HG03565 (cell line): ENCODE measurements at regions not wholly inside any gene's neighbourhood (a gene's known extent, or its start where the extent isn't known, plus 50 kb on each side); places are given as distances from the start of the nearest gene placed in this dataset.
"Not testable (repeated sequence)": the region's sequence is repeated elsewhere in the genome, so short reads cannot be mapped to it uniquely, and the experiment has no call there.

Experiments used
- ATAC-seq: cut with Tn5 transposase; IDR thresholded peaks from one replicate; pipeline ENCODE4 v1.9.1; 2021; ENCODE audit warnings: mild to moderate bottlenecking, moderate library complexity; ENCODE audit not compliant: unreplicated experiment

DNA sequence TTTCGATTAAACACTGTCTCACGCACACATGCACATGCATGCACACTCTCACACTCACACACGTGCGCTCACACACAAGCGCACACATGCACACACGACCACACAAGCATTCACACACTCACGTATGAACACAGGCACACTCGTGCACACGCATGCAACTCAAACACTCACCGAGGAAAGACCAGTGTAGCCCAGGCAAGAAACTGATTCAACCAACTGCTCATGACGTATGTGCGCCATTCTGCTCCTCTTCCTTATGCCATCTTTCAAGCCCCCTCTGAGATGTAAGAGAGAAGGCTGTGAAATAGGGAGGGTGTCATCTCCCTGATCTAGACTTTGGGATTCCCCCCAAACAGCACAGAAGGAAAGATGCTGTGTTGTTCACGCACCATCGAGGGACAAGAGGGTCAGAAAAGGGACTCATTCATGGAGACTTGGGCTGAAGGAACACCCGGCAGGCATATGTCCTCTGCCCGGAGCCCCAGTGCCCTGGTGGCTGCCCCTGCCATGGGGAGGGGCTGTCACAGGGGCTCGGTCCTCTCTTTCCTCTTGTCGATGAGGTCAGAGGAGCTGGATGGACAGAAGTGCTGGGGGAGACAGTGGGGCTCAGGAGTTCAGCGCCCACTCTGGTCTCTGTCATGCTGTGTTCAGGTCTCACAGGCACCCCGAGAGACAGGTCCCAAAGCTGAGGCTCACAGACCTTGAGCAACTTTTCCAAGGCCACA lies 130.1 kb upstream of the SHH start:
- no peak for ATAC-seq

DNA sequence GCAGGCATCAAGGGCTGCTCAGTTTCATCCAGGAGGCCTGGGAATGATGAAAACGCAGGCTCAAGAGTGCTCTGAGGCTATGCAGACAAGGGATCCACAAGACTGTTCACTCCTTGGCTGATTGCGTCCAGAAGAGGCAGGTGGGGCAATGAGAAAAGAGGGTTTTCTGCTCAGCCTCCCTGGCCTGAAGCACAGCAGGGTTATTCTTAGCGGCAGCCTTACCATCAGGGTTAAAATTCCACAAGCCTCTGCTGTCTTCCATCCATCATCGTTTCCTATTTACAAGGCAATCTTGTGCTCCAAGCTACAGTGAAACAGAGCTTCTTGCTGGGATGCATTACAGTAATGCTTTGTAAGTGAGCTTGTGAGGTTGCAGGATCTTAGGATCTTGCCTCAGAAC lies 129.4 kb upstream of the SHH start:
- no peak for ATAC-seq

DNA sequence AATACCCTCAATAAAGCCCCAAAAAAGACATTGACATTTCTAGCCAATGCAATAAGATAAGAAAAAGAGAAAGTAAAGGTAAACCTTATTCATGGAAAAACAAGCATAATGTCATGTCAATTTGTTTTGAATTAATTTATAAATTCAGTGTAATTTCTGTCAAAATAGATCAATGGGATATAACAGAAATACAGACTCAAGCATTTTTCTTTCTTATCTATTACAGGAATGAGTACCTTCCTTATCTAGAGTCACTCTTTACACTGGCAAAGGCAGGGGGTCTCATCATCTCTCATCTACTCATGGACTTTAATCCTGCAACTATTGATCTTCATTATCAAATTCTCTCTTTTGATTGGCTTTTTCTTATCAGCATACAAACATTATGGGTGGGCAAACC lies 127.1 kb upstream of the SHH start:
- ATAC-seq = no peak

DNA sequence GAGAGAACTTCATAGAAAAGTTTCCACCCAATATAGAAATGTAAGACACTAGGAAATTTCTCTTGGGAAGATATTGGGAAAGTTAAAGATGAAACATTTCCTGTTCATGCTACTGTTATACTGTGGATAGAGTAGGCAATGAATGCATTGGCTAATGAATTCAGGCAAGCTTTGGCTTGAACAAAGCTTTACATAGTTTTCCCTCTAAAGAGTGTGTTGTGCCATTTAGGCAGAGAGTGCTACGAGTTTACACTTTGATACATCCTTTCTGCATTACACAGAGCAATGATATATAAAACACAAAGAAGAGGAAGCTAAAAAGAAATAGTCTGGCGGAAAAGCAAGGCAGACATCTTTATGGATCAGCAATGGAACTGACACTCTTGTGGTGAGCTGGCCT lies 125.9 kb upstream of the SHH start:
- no peak for ATAC-seq

DNA sequence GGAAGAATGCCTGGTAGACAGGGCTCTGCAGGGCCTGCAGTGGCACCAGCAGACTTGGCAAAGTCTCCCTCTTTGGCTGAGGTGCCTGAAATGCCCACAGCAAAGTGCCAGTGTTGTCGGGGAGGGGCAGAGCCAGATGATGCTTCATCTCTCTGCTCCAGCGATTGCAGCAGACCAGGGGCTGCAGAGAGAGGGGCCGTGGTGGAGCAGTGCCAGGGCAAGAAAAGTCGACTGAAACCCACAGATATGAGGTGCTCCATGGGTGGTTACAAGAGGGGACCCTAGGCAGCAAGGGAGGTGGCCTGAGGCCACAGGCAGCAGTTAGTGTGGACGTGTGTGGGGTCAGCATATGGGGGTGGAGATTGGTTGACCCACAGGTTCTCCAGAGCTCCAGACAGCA lies 123.5 kb upstream of the SHH start:
- no peak for ATAC-seq

DNA sequence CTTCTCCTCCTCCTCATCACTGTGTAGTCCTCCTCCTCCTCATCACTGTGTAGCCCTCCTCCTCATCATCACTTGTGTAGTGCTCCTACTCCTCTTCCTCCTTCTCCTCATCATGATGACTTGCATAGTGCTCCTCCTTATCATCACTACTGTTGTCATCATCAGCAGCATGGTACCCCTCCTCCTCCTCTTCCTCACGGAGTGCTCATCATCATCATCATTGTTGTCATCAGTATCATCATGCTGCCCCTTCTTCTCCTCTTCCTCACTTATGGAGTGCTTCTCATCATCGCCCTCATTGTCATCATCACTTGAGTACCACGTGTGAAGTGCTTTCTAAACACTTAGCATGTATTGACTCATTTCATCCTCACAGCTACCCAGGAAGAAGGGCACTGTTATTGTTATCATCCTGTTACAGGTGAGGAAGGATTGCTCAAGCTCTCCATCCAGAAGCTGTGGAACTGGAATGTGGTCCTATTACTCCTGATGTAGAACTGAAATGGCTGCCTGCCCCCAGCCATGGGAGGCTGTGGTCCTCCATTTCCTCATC lies 122.8 kb upstream of the SHH start:
- no peak for ATAC-seq

DNA sequence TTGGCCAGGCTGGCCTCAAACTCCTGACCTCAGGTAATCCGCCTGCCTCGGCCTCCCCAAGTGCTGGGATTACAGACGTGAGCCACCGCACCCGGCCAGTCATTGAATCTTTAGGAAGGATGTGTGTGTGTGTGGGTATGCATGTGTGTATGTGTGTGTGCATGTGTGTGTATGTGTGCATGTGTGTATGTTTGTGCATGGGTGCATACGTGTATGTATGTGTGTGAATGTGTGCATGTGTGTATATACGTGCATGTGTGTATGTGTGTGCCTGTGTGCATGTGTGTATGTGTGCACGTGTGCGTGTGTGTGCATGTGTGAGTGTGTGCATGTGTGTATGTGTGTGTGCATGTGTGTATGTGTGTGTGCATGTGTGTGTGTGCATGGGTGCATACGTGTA lies 120.1 kb upstream of the SHH start:
- not testable (repeated sequence) for ATAC-seq

DNA sequence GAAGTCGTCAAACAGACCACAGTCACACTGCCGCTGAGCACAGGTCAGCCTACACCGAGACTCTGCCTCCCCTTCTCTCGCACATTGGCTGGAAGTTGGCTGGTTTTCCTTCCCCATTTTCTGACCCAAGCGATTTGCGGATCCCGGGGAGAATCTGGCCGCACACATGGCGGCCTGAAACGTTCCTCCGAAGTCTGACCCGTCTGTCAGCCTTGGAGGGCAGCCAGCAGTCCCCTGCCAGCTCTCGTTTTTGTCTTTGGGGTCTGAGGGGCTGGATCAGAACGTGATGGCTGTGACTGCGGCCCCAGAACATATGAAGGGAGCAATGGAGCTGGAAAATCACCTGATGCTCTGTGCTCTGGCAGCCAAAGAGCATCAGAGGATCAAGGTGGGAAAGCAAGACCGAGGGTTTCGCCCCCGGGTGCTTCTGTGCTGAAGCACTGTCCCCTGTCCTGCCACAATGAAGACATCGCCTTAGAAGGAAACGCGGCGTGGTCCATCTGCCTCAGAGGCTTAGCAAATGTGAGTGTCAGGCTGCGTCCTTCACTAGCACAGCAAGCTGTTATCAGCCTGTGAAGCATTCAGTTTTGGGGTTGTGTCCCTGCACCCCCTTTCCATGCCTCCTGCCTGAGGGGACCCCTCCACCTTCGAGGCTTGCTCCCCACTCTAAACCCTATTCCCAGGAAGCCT lies 119.3 kb upstream of the SHH start:
- ATAC-seq = no peak

DNA sequence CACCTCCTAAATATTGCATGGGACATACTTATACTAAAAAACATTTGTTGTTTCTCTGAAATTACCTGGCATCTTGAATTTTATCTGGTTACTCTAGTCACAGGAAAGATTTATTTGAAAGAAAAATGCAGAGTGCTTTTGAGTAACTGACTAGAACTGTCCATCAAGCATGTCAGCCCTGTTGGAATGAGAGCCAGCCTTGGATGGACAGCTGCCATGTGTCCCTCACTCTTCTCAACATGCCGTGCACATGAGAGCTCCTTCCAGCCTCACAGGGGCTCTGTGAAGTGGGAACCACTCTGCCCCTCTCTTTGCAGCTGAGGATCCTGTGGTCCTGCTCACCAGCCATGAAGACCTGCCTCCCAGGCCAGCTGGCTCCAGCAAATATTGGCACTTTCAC lies 118.3 kb upstream of the SHH start:
- ATAC-seq = no peak

DNA sequence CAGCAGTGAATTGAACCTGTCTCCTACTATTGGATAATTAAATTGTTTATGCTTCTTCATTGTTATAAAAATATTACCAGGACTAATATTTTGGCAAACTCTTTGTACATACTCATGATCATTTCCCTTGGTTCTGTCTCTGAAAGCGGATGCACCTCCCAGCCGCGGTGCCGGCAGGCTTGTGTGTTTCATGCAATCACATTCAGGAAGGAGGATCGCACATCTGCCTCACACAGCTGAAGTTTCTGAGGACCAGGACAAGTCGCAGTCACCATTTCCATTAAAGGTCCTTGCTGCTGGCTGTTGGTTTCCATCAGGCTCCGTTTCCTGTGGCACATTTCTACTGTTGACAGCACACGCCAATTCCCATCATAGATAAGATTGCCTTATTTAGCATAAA lies 117.8 kb upstream of the SHH start:
- no peak for ATAC-seq

DNA sequence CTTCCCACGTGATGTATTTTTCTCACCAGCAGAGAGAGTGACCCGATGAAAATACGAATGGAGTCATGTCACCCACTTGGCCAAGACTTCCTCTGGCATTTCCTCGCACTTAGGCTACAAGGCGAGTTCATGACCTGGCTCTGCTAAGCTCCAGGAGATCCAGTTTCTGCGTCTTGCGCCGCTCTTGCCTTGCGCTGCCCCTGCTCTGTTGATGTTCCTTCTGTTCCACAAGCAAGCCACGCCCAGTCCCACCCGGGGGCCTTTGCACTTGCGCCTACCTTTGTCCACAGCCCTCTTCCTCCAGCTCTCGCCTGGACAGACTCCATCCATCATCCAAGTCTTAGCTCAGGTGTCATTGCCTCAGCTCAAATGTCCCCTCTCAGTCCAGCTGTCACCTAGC lies 116.3 kb upstream of the SHH start:
- ATAC-seq = no peak

DNA sequence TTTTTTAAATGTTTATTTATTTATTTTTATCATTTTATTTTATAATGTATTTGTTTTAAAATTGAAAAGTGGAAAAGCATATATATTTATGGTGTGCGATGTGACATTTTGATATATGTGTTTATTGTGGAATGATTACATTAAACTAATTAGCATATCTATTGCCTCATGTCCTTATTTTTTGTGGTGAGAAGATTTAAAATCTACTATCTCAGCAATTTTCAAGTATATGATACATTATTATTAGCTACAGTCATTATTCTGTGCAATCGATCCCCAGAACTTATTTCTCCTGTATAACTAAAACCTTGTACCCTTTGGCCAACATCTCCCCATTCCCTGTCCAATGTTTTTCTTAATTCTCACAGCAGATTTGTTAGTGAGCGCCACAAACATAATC lies 115.6 kb upstream of the SHH start:
- no peak for ATAC-seq

DNA sequence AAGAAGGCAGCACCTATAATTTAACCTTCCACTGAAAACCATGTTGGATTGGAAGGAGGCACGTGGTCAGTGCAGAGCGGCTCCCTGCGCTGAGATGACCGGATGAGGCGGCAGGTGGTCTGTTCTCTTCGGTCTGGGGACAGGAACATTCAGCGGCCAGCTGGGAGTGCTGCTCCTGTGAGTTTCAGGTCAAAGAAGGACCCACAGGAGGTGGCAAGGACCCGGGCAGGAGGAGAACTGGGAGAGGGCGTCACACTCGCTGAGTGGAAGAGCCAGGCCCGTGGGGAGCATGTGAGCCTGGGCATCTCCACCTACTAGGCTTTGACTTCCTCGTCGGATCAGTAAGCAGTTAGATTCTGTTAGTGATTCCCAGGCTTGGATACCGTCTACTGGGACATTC lies 113.4 kb upstream of the SHH start:
- no peak for ATAC-seq

DNA sequence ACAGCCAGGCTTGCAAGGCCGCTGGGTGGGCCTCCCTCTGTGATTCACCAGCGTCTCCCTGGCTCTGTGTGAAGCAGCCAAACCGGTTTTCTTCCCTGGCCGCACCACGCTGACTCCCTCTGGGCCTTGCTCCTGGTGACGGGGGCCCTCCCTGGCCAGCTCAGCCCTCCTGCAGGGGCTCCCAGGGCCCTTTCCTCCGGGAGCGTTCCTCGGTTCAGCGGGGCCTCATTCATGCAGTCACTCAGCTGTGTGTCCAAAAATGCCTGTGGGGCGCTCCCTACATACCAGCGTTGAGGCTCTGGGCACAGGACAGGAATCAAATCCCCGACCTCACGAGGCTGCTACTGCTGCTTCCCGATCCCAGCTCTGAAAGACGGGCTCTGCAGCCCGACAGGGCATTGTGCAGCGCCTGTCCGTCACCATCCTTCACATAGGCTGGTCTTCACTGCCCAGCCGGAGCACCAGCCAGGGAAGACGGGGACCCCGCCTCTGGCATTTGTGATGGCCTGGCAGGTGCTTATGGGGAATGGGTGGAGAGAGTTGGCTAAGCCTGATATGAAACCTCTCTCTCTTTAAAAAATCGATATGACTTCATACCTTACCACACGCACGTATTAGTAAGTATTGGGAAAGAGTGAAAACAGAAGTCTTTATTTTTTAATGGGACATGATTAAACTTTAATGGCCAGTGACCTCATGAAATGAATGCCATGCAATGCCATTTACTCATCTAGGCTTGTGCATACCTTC lies 110.0 kb upstream of the SHH start:
- no peak for ATAC-seq

DNA sequence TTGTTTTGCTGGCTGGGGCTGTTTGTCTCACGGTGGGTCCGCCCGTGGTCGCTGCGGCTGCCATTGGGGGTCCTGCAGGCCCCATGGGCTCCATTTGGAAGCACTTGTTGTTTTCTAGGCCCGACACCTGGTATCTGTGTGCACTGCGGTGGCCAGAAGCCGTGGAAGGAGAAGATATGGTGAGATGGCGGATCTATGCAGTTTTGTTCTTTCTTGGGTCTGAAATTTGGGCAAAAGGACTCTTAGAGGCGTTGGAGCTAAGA lies 109.5 kb upstream of the SHH start:
- no peak for ATAC-seq

DNA sequence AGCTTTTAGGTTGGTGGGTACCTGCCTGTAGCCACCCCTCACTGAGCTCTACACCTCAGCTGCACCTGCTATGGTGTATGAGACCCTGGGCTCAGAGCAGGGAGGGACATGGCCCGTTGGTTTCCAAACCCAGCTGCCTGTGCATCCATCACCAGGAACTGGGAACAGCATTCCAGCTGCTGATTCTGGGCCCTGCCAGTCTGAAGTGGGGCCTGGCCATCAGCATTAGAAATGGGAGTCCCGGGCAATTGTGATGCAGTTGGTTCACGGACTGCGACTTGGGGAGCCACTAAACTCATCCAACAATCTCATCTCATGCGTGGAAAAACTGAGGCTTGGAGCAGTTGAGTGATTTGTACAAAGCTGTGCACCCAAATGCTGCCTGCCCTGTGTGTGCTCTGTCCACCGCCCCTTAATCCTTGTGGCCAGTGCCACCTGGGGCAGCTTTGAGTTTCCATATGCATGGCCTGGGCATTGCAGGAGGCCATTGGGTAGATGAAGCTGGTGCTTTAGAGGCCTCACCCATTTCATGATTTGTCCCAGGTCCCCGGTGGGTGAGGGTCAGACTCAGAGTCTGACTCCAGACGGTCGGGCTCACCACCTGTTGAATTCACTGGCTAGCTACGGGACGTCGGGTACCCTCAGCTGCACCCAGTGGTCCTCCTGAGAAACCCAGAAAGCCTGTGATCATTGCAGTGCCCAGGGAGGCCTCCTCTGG lies 109.0 kb upstream of the SHH start:
- ATAC-seq = no peak

DNA sequence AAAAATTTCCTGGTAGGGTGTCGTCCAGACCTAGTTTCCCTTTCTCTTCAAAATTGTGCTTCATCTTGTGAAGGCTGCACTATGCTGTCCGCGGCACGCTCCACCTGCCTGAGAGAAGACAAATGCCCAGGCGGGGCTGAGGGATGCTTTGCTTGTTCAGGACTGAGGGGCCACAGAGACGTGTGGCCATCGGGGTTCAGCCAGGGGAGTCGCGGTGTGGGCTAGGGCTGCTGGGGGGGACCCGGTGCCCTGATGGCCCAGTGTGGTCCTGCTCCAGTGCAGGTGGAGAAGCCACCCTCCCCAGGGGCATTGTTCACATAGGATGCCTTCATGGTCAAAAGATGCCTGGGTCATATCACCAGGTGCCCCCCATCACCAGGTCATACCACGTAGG lies 107.8 kb upstream of the SHH start:
- ATAC-seq = no peak

DNA sequence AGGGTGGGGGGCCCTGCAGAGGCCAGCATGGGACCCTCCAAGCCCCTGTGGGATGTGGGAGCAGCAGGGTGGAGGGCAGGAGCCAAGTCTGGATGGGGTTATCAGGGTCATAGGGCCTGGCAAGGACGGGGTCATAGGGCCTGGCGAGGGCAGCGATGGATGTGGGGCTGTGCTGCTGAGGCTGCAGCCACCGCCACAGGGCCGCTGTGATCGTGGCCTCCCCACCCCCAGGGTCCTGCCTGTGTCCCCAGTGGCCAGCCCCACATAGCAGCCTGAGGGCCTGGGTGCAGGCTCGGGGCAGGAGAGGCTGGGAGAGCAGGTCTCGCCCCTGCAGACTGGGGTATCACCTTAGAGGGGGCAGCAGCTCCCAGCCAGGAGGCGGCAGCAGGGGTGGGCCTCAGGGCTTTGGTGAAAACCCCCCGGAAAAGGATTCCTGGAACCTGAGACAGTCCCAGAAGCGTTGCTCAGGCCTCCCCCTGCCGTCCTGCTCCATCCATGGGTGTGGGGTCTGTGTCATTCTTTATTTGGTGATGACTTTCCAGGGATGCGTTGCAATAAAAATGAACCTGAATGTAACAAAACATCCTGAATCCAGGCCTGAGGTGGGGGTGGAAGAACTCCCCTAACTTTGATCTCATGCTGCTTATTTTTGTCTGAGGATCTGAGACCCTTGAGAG lies 107.3 kb upstream of the SHH start:
- ATAC-seq = no peak

DNA sequence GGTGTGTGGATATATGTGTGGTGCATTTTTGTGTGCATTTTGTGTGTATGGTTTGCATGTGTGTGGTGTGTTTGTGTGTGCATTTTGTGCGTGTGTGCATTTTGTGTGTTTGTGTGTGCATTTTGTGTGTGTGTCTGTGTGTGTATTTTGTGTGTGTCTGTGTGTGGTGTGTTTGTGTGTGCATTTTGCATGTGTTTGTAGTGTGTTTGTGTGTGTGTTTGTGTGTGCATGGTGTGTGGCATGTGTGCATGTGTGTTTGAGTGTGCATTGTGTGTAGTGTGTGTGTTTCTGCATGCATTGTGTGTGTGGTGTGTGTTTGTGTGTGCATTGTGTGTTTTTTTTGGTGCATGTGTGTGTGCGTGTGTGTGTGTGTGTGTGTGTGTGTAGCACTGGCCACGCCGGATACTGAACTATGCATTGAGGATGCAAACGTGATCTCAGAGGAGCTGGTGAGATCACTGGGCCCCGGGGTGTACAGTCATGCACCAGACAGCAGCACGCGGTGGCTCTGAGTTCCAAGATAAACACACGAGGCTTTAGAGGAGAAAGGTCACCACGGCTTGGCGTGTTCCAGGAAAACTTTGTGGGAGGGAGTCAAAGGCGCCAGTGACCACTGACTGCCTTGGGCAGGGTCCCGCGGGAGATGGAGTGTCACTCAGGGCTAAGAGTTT lies 106.6 kb upstream of the SHH start:
- no peak for ATAC-seq

DNA sequence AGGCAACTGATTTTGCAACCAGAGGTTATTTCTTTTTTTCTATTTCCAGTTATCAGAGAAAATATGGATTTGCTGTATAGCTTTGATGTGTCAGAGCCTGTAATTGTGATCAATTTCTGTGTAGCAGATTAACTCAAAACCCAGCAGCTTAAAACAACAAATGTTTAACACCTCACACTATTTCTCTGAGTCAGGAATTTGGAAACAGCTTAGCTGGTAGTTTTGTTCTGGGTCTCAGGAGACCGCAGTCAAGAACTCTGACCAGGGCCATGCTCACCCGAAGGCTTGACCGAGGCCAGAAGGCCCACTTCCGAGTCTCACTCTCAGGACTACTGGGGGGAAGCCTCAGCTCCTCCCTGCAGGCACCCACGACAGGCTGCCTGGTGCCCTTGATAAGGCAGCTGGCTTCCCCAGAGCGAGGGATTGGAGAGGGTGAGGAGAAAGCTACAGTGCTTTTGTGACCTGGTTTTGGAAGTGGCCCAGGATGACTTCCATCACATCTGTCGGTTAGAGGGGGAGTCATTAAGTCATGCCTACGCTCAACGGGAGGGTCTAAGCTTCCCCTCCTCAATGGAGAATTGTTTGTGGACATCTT lies 105.7 kb upstream of the SHH start:
- no peak for ATAC-seq
